Hematopoietic multipotent progenitor cell (in vitro differentiated cells): ENCODE measurements at regions not wholly inside any gene's neighbourhood (a gene's known extent, or its start where the extent isn't known, plus 50 kb on each side); places are given as distances from the start of the nearest gene placed in this dataset.
"Not testable (repeated sequence)": the region's sequence is repeated elsewhere in the genome, so short reads cannot be mapped to it uniquely, and the experiment has no call there.

Source experiments
- DNase-seq, 3 donors: peaks; one replicate each; pipeline ENCODE4 v3.0.0-alpha.2; 2011 to 2015; ENCODE audit warnings: low read depth in 2 of 3, low spot score in 2 of 3

GRCh38 chr14:38721822-38722431 is 381.1 kb downstream of the SEC23A start:
- DNase-seq, result peak in 2 of 3 donors; percentile 32 to 81

GRCh38 chr14:38718519-38718918 is 384.5 kb downstream of the SEC23A start:
- no peak for DNase-seq

GRCh38 chr14:38716926-38717325 is 386.1 kb downstream of the SEC23A start:
- peak in 2 of 3 donors; percentile 22 to 59 for DNase-seq

- no peak for DNase-seq
Observed at GRCh38 chr14:38710881-38711280, 392.2 kb downstream of the SEC23A start.

- no peak for DNase-seq
Observed at GRCh38 chr14:38710196-38710595, 392.8 kb downstream of the SEC23A start.

GRCh38 chr14:38705220-38705619 is 397.8 kb downstream of the SEC23A start:
- DNase-seq, result no peak

- DNase-seq, result no peak
Observed at GRCh38 chr14:38704220-38704619, 398.8 kb downstream of the SEC23A start.

- no peak for DNase-seq
Observed at GRCh38 chr14:38696925-38697324, 406.1 kb downstream of the SEC23A start.

GRCh38 chr14:38693423-38693822 is 409.6 kb downstream of the SEC23A start:
- DNase-seq, result no peak

- DNase-seq, result no peak
Observed at GRCh38 chr14:38669027-38669426, 413.1 kb upstream of the CLEC14A start.

GRCh38 chr14:38663382-38663781 is 407.5 kb upstream of the CLEC14A start:
- no peak for DNase-seq

GRCh38 chr14:38662781-38663180 is 406.9 kb upstream of the CLEC14A start:
- no peak for DNase-seq

GRCh38 chr14:38646391-38646790 is 390.5 kb upstream of the CLEC14A start:
- DNase-seq, result no peak

GRCh38 chr14:38634913-38635312 is 379.0 kb upstream of the CLEC14A start:
- DNase-seq, result not testable (repeated sequence)

- DNase-seq, result no peak
Observed at GRCh38 chr14:38629412-38629811, 373.5 kb upstream of the CLEC14A start.

GRCh38 chr14:38627163-38627562 is 371.3 kb upstream of the CLEC14A start:
- DNase-seq, result no peak

- DNase-seq, result no peak
Observed at GRCh38 chr14:38623661-38624060, 367.8 kb upstream of the CLEC14A start.

- no peak for DNase-seq
Observed at GRCh38 chr14:38618514-38618913, 362.6 kb upstream of the CLEC14A start.

GRCh38 chr14:38616959-38617358 is 361.1 kb upstream of the CLEC14A start:
- no peak for DNase-seq

GRCh38 chr14:38611928-38612327 is 356.0 kb upstream of the CLEC14A start:
- no peak for DNase-seq

- DNase-seq, result no peak
Observed at GRCh38 chr14:38608244-38608643, 352.4 kb upstream of the CLEC14A start.

- no peak for DNase-seq
Observed at GRCh38 chr14:38605193-38606114, 349.6 kb upstream of the CLEC14A start.
